ENCODE measurements at regions not wholly inside any gene's neighbourhood (a gene's known extent, or its start where the extent isn't known, plus 50 kb on each side); places are given as distances from the start of the nearest gene placed in this dataset.

DNA sequence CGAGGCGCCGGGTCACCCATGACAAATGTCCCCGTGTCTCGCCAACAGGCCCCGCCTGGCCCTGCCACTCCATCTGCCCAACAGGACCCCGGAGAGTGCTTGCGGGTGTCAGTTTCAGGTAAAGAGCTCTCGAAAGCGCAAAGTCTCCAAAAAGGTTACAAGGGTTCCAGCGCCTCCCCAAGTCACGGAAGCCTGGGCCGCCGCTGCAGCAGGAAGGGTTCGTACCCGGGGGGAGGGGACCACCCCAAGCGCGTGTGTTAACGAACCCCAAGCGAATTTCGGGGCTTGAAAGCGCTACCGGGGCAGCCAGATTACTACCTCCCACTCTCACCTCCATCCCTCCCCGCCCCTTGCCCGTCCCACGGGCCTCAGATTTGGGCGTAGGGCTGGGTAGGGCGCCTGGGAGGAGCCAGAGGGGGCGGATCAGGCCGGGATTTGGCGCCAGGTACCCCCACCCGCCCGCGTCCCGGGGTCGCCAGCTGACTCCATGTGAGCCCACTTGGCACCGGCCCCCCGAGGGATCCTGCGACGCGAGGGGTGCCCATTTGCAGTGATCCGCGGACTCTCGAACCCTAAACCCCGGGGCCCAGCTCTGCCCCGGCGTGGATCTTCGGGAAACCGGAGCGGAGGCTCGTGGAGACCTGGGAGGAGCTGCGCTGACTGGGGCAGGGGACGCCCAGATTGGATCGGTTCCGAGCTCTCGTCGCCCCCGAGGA, 85.9 kb downstream of the NR2F2 start:
- no peak for TF ChIP-seq RAD21 (IDR thresholded peaks at IDR 0.05; ENCODE audit: low read depth)
- TF ChIP-seq YY1 (IDR thresholded peaks at IDR 0.05; ENCODE audit: low read depth): no peak
- no peak for TF ChIP-seq TCF12 (IDR thresholded peaks at IDR 0.05; ENCODE audit: low read depth)
- no peak for TF ChIP-seq TAF1 (IDR thresholded peaks at IDR 0.05; ENCODE audit: low read depth)
- TF ChIP-seq, protein P1, sequence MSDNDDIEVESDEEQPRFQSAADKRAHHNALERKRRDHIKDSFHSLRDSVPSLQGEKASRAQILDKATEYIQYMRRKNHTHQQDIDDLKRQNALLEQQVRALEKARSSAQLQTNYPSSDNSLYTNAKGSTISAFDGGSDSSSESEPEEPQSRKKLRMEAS (IDR thresholded peaks at IDR 0.05): no peak
- TF ChIP-seq ZBTB7A (IDR thresholded peaks at IDR 0.05; ENCODE audit: low read depth): no peak
- TF ChIP-seq CEBPB (IDR thresholded peaks at IDR 0.05): no peak
- no peak for TF ChIP-seq EP300 (IDR thresholded peaks at IDR 0.05; ENCODE audit: borderline replicate concordance)
- TF ChIP-seq FOXM1 (IDR thresholded peaks at IDR 0.05; ENCODE audit: borderline replicate concordance, low read depth): no peak
- TF ChIP-seq, protein P2, sequence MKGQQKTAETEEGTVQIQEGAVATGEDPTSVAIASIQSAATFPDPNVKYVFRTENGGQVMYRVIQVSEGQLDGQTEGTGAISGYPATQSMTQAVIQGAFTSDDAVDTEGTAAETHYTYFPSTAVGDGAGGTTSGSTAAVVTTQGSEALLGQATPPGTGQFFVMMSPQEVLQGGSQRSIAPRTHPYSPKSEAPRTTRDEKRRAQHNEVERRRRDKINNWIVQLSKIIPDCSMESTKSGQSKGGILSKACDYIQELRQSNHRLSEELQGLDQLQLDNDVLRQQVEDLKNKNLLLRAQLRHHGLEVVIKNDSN (IDR thresholded peaks at IDR 0.05): no peak
